Adrenal gland (tissue), 9 donors: ENCODE measurements at regions not wholly inside any gene's neighbourhood (a gene's known extent, or its start where the extent isn't known, plus 50 kb on each side); places are given as distances from the start of the nearest gene placed in this dataset.

Experiments
- DNase-seq, 7 donors: peaks; one replicate each; pipeline ENCODE4 v3.0.0-alpha.2; 2019 to 2020
- H3K27ac ChIP-seq, 5 donors: fragments of 200-600 bp; sonication (generic) in 4 of 5; 1 replicate in 3 of 5; 2 replicates in 2 of 5; pipeline versions ENCODE4 v1.5.1 to v1.8.0; 2016 to 2020; ENCODE audit warnings: mild to moderate bottlenecking in 1 of 5
- H3K27me3 ChIP-seq: fragments of 200-600 bp; 2 replicates; pipeline ENCODE4 v1.8.0; 2021
- H3K36me3 ChIP-seq, 2 donors: fragments of 200-600 bp; replicated peaks in 1 of 2; 1 replicate in 1 of 2; 2 replicates in 1 of 2; pipeline versions ENCODE4 v1.5.1 to v1.8.0; 2018 to 2022
- H3K4me1 ChIP-seq, 2 donors: fragments of 200-600 bp; replicated peaks in 1 of 2; 1 replicate in 1 of 2; 2 replicates in 1 of 2; pipeline versions ENCODE4 v1.5.1 to v1.8.0; 2018 to 2021
- H3K4me3 ChIP-seq, 4 donors: fragments of 200-600 bp; sonication (generic) in 3 of 4; one replicate each; pipeline ENCODE4 v1.5.1; 2016 to 2018
- H3K9me3 ChIP-seq, 3 donors: fragments of 200-600 bp; sonication (generic) in 1 of 3; replicated peaks in 1 of 3; 1 replicate in 2 of 3; 2 replicates in 1 of 3; pipeline versions ENCODE4 v1.5.1 to v1.8.0; 2016 to 2021
- POLR2A ChIP-seq, 2 donors: fragments of 450-650 bp; IDR thresholded peaks; one replicate each; pipeline ENCODE4 v1.6.1; 2017; ENCODE audit warnings: antibody characterized with exemption in 2 of 2, mild to moderate bottlenecking in 2 of 2, moderate library complexity in 1 of 2
- WGBS, 4 donors: extraction: QIAGEN DNeasy Blood & Tissue Kit in 2 of 4; methylation state at CpG; one replicate each; pipeline versions ENCODE4 v1.1.5 to v1.1.7; 2013 to 2017; 5-methylcytosine and 5-hydroxymethylcytosine counted together
- intact Hi-C, 2 donors: fragments of 100-400 bp; cut with DNase I; formaldehyde crosslinking; loops; one replicate each; pipeline versions ENCODE4 v1.14.1 to v1.15.0; 2022 to 2023
- TF ChIP-seq, protein P1 (sequence below), 6 experiments: fragments of 450-650 bp in 4 of 6; fragments of 200-600 bp in 2 of 6; sonication (generic) in 1 of 6; IDR thresholded peaks; 1 replicate in 5 of 6; 2 replicates in 1 of 6; pipeline versions ENCODE4 v1.5.1 to v1.8.0; 2016 to 2021; ENCODE audit warnings: antibody characterized with exemption in 6 of 6, mild to moderate bottlenecking in 2 of 6, moderate library complexity in 1 of 6
- donor health status: healthy with polysubstance abuse.
- donor health status: Bipolar disorder and iron deficiency.
- donor health status: DM: yes; HTN: yes; CAD: no.
- donor health status: DM: no; HTN: no; CAD: no.
- donor health status: DM: no; HTN: no; CAD: no.

DNA sequence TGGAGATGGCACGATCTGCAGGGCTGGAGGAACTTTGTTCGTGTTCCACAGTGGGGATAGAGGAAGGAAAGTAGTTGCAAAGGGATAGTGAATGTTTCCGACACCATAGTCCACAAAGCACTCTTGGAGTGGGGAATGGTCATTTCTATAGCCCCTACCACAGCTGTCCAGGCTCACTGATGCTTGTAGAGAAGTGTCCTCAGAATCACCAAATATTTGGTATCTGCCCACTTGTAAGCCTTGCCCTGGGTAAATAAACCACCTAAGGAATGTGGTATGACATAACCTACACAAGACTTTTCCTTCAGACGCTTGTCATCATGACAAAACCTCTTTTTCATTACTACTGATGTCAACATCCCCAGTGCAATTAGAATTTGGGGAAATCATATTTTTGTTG is 686.5 kb upstream of the ARGLU1 start:
- no peaks in the 10 kb centered on the region for H3K4me1 ChIP-seq
- intact Hi-C loops, result no loop called here
- H3K27me3 ChIP-seq, result no peaks in the 10 kb centered on the region
- no peak overlapping the region for H3K27ac ChIP-seq
- H3K4me3 ChIP-seq, result no peak overlapping the region
- WGBS, 4 donors, result 71 to 89% (median 84%) methylated on average over 4 of the region's 4 CpGs
- no peaks in the 10 kb centered on the region for H3K36me3 ChIP-seq
- TF ChIP-seq, protein P1, sequence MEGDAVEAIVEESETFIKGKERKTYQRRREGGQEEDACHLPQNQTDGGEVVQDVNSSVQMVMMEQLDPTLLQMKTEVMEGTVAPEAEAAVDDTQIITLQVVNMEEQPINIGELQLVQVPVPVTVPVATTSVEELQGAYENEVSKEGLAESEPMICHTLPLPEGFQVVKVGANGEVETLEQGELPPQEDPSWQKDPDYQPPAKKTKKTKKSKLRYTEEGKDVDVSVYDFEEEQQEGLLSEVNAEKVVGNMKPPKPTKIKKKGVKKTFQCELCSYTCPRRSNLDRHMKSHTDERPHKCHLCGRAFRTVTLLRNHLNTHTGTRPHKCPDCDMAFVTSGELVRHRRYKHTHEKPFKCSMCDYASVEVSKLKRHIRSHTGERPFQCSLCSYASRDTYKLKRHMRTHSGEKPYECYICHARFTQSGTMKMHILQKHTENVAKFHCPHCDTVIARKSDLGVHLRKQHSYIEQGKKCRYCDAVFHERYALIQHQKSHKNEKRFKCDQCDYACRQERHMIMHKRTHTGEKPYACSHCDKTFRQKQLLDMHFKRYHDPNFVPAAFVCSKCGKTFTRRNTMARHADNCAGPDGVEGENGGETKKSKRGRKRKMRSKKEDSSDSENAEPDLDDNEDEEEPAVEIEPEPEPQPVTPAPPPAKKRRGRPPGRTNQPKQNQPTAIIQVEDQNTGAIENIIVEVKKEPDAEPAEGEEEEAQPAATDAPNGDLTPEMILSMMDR (IDR thresholded peaks at IDR 0.05), result no peak
- no peak for TF ChIP-seq POLR2A (IDR thresholded peaks at IDR 0.05)
- DNase-seq, result no peak
- no peaks in the 10 kb centered on the region for H3K9me3 ChIP-seq

DNA sequence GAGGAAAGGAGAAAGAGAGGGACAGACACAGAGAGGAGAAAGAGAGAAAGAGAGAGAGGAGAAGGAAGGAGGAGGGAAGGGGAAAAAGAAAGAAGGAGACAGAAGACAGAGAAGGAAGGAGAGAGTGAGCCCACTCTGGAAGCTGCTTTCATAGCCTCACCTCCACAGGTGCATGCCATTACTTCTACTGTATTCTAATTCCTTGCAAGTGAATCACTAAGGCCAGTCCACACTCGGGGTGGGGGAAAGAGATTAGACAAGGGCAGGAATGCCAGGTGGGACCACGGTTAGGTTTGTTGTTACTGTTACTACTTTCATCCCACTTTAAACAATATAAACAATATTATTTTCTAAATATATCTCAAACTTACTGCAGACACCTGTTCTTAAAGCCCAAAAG is 684.5 kb upstream of the ARGLU1 start:
- H3K36me3 ChIP-seq, result no peaks in the 10 kb centered on the region
- no peak for TF ChIP-seq POLR2A (IDR thresholded peaks at IDR 0.05)
- TF ChIP-seq, protein P1 (IDR thresholded peaks at IDR 0.05), result no peak
- H3K9me3 ChIP-seq, result no peaks in the 10 kb centered on the region
- intact Hi-C loops, result no loop called here
- H3K4me1 ChIP-seq, result no peaks in the 10 kb centered on the region
- no peak for DNase-seq
- no peaks in the 10 kb centered on the region for H3K27me3 ChIP-seq
- 61 to 69% (median 62%) methylated on average over 2 of the region's 2 CpGs for WGBS, 4 donors
- H3K4me3 ChIP-seq, result no peak overlapping the region
- no peak overlapping the region for H3K27ac ChIP-seq

DNA sequence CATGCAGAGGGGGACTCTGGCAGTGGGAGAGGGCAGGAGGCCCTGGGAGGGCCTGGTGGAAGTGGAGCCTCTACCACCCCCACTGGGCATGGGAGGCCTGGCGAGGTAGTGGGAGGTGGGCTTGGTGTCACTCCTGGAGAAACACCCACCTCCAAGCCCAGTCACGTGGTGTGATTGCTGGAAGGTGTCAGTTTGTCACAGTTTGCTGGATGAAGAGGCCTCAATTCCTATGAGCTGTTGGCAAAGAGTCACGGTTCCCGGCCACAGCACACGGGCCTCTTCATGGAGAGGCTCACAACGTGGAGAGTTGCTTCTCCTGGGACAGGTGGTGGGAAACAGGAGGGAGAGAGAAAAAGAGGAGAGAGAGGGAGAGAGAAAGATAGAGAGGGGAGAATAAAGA is 684.1 kb upstream of the ARGLU1 start:
- no peaks in the 10 kb centered on the region for H3K27me3 ChIP-seq
- no peaks in the 10 kb centered on the region for H3K9me3 ChIP-seq
- H3K36me3 ChIP-seq, result no peaks in the 10 kb centered on the region
- WGBS, 4 donors, result 39 to 57% (median 50%) methylated on average over 5 to 6 of the region's 6 CpGs
- intact Hi-C loops, result no loop called here
- DNase-seq, result no peak
- no peak for TF ChIP-seq POLR2A (IDR thresholded peaks at IDR 0.05)
- TF ChIP-seq, protein P1 (IDR thresholded peaks at IDR 0.05), result no peak
- no peaks in the 10 kb centered on the region for H3K4me1 ChIP-seq
- no peak overlapping the region for H3K4me3 ChIP-seq
- H3K27ac ChIP-seq, result no peak overlapping the region

DNA sequence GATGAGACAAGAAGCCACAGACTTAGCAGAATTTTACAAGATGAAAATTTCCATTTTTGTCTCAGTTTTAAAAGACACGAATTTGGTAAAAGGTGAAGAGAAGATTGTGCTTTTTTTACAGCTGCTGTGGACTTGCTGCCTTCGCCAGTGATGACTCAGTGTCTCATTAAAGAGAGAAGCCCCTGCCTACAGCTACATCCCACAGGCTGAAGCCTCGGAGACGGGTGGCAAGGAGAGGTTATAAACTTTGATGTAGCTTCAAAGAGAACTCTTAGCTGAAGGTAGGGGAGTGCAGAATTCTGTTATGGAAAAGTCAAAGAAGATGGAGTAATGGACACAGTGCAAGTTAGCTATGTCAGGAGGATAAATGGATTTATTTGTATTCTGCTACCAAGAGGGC is 683.4 kb upstream of the ARGLU1 start:
- intact Hi-C loops, result no loop called here
- no peak for TF ChIP-seq POLR2A (IDR thresholded peaks at IDR 0.05)
- TF ChIP-seq, protein P1 (IDR thresholded peaks at IDR 0.05), result no peak

More for the DNA sequence above, 683.4 kb upstream of the ARGLU1 start:
- H3K27ac ChIP-seq, result no peak overlapping the region
- no peaks in the 10 kb centered on the region for H3K9me3 ChIP-seq
- 64 to 77% (median 70%) methylated on average over 4 of the region's 4 CpGs for WGBS, 4 donors
- H3K4me1 ChIP-seq, result no peaks in the 10 kb centered on the region
- H3K4me3 ChIP-seq, result no peak overlapping the region
- H3K27me3 ChIP-seq, result no peaks in the 10 kb centered on the region
- DNase-seq, result no peak
- no peaks in the 10 kb centered on the region for H3K36me3 ChIP-seq
